HL-60 (cell line): ENCODE measurements at regions not wholly inside any gene's neighbourhood (a gene's known extent, or its start where the extent isn't known, plus 50 kb on each side); places are given as distances from the start of the nearest gene placed in this dataset.
"Not testable (repeated sequence)": the region's sequence is repeated elsewhere in the genome, so short reads cannot be mapped to it uniquely, and the experiment has no call there.

Experiments
- CTCF ChIP-seq: IDR thresholded peaks from one replicate; pipeline ENCODE4 v1.5.1; 2011; ENCODE audit warnings: low read length, control low read depth, inconsistent platforms; ENCODE audit not compliant: insufficient read depth
- GABPA ChIP-seq: IDR thresholded peaks from 2 replicates; pipeline ENCODE4 v1.6.1; 2012; ENCODE audit warnings: low read depth
- POLR2AphosphoS5 ChIP-seq: IDR thresholded peaks from 2 replicates; pipeline ENCODE4 v1.6.1; 2012; ENCODE audit warnings: low read depth
- REST ChIP-seq: IDR thresholded peaks from 2 replicates; pipeline ENCODE4 v1.6.1; 2012; ENCODE audit warnings: low read depth; ENCODE audit not compliant: insufficient replicate concordance
- SPI1 ChIP-seq: IDR thresholded peaks from 2 replicates; pipeline ENCODE4 v1.6.1; 2012; ENCODE audit warnings: low read depth, mild to moderate bottlenecking, borderline replicate concordance

- TF ChIP-seq CTCF, SPI1, REST, POLR2AphosphoS5, GABPA: not testable (repeated sequence)
Measured at GRCh38 chr3:195664131-195664530, 56.6 kb upstream of the MUC20 start.
